ENCODE measurements at regions not wholly inside any gene's neighbourhood (a gene's known extent, or its start where the extent isn't known, plus 50 kb on each side); places are given as distances from the start of the nearest gene placed in this dataset.

DNA sequence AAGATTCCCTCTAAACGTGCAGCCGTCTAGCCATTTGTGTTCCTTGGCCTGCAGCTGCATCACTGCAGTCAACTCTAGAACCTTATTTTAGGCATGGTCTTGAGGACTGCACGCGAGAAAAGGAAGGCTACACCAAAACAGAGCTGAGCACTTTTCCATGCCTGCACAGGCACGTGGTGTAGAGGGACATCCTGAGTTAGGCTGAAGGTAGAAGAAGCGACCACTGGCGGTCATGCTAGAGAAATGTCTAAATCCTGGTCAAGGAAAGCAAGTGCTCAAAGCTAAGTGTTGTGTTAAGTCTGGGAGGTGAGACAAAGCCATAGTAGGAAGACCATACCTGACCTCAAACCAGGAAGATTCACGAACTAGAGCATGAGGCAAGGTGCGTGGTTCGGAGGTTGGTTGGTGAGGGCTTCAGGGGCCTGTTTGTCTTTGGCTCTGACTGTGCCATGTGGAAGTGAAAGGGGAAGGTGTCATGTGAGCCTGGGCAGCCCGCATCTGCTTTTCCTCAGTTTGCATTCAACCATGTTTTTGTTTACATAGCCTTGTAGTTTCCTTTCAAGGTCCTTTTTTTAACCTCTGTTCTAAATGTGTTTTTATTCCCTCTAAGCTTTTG is 203.8 kb downstream of the AASDH start (continued):
- TF ChIP-seq, protein P1, sequence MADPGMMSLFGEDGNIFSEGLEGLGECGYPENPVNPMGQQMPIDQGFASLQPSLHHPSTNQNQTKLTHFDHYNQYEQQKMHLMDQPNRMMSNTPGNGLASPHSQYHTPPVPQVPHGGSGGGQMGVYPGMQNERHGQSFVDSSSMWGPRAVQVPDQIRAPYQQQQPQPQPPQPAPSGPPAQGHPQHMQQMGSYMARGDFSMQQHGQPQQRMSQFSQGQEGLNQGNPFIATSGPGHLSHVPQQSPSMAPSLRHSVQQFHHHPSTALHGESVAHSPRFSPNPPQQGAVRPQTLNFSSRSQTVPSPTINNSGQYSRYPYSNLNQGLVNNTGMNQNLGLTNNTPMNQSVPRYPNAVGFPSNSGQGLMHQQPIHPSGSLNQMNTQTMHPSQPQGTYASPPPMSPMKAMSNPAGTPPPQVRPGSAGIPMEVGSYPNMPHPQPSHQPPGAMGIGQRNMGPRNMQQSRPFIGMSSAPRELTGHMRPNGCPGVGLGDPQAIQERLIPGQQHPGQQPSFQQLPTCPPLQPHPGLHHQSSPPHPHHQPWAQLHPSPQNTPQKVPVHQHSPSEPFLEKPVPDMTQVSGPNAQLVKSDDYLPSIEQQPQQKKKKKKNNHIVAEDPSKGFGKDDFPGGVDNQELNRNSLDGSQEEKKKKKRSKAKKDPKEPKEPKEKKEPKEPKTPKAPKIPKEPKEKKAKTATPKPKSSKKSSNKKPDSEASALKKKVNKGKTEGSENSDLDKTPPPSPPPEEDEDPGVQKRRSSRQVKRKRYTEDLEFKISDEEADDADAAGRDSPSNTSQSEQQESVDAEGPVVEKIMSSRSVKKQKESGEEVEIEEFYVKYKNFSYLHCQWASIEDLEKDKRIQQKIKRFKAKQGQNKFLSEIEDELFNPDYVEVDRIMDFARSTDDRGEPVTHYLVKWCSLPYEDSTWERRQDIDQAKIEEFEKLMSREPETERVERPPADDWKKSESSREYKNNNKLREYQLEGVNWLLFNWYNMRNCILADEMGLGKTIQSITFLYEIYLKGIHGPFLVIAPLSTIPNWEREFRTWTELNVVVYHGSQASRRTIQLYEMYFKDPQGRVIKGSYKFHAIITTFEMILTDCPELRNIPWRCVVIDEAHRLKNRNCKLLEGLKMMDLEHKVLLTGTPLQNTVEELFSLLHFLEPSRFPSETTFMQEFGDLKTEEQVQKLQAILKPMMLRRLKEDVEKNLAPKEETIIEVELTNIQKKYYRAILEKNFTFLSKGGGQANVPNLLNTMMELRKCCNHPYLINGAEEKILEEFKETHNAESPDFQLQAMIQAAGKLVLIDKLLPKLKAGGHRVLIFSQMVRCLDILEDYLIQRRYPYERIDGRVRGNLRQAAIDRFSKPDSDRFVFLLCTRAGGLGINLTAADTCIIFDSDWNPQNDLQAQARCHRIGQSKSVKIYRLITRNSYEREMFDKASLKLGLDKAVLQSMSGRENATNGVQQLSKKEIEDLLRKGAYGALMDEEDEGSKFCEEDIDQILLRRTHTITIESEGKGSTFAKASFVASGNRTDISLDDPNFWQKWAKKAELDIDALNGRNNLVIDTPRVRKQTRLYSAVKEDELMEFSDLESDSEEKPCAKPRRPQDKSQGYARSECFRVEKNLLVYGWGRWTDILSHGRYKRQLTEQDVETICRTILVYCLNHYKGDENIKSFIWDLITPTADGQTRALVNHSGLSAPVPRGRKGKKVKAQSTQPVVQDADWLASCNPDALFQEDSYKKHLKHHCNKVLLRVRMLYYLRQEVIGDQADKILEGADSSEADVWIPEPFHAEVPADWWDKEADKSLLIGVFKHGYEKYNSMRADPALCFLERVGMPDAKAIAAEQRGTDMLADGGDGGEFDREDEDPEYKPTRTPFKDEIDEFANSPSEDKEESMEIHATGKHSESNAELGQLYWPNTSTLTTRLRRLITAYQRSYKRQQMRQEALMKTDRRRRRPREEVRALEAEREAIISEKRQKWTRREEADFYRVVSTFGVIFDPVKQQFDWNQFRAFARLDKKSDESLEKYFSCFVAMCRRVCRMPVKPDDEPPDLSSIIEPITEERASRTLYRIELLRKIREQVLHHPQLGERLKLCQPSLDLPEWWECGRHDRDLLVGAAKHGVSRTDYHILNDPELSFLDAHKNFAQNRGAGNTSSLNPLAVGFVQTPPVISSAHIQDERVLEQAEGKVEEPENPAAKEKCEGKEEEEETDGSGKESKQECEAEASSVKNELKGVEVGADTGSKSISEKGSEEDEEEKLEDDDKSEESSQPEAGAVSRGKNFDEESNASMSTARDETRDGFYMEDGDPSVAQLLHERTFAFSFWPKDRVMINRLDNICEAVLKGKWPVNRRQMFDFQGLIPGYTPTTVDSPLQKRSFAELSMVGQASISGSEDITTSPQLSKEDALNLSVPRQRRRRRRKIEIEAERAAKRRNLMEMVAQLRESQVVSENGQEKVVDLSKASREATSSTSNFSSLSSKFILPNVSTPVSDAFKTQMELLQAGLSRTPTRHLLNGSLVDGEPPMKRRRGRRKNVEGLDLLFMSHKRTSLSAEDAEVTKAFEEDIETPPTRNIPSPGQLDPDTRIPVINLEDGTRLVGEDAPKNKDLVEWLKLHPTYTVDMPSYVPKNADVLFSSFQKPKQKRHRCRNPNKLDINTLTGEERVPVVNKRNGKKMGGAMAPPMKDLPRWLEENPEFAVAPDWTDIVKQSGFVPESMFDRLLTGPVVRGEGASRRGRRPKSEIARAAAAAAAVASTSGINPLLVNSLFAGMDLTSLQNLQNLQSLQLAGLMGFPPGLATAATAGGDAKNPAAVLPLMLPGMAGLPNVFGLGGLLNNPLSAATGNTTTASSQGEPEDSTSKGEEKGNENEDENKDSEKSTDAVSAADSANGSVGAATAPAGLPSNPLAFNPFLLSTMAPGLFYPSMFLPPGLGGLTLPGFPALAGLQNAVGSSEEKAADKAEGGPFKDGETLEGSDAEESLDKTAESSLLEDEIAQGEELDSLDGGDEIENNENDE (IDR thresholded peaks at IDR 0.05; ENCODE audit: insufficient replicate concordance, low read length) = no peak
- TF ChIP-seq EP300 (IDR thresholded peaks at IDR 0.05; ENCODE audit: borderline replicate concordance in 1 of 2, low read depth in 2 of 2, low read length in 2 of 2) (no peak), RAD21 (IDR thresholded peaks at IDR 0.05 in 1 of 2, conservative IDR thresholded peaks at IDR 0.05 in 1 of 2; ENCODE audit: low read depth in 2 of 2, low read length in 2 of 2) (peak; percentile 7 to 38; a peak in 2 of 4 replicates), SUZ12 (IDR thresholded peaks at IDR 0.05; ENCODE audit: low read length) (no peak), CBX8 (IDR thresholded peaks at IDR 0.05; ENCODE audit: borderline replicate concordance, low read depth, low read length) (no peak), PHF8 (conservative IDR thresholded peaks at IDR 0.05; ENCODE audit: low read depth, low read length) (no peak), NRF1 (IDR thresholded peaks at IDR 0.05; ENCODE audit: low read depth, low read length) (no peak)
